HG03025 (cell line): ENCODE measurements at regions not wholly inside any gene's neighbourhood (a gene's known extent, or its start where the extent isn't known, plus 50 kb on each side); places are given as distances from the start of the nearest gene placed in this dataset.
"Not testable (repeated sequence)": the region's sequence is repeated elsewhere in the genome, so short reads cannot be mapped to it uniquely, and the experiment has no call there.

Experiments
- ATAC-seq: cut with Tn5 transposase; IDR thresholded peaks from one replicate; pipeline ENCODE4 v1.9.1; 2021; ENCODE audit warnings: mild to moderate bottlenecking, moderate library complexity; ENCODE audit not compliant: unreplicated experiment, low FRiP score

GRCh38 chr5:37929791-37930190 lies 90.0 kb upstream of the GDNF start:
- no peak for ATAC-seq

GRCh38 chr5:37927753-37928152 lies 87.9 kb upstream of the GDNF start:
- not testable (repeated sequence) for ATAC-seq

GRCh38 chr5:37926732-37927131 lies 86.9 kb upstream of the GDNF start:
- no peak for ATAC-seq

- no peak for ATAC-seq
Measured at GRCh38 chr5:37921452-37921851, 81.6 kb upstream of the GDNF start.

- ATAC-seq: no peak
Measured at GRCh38 chr5:37918424-37918823, 78.6 kb upstream of the GDNF start.

- no peak for ATAC-seq
Measured at GRCh38 chr5:37916525-37916924, 76.7 kb upstream of the GDNF start.

- peak; percentile 90 for ATAC-seq
Measured at GRCh38 chr5:37915097-37915736, 75.4 kb upstream of the GDNF start.

- ATAC-seq: peak; percentile 75
Measured at GRCh38 chr5:37909610-37910266, 69.9 kb upstream of the GDNF start.

GRCh38 chr5:37906416-37906815 lies 66.6 kb upstream of the GDNF start:
- no peak for ATAC-seq

GRCh38 chr5:37905230-37905629 lies 65.4 kb upstream of the GDNF start:
- no peak for ATAC-seq

- no peak for ATAC-seq
Measured at GRCh38 chr5:37902323-37902722, 62.5 kb upstream of the GDNF start.

- no peak for ATAC-seq
Measured at GRCh38 chr5:37900692-37901091, 60.9 kb upstream of the GDNF start.

GRCh38 chr5:37899037-37899436 lies 59.2 kb upstream of the GDNF start:
- ATAC-seq: no peak

GRCh38 chr5:37896159-37896558 lies 56.3 kb upstream of the GDNF start:
- ATAC-seq: no peak

- no peak for ATAC-seq
Measured at GRCh38 chr5:37893434-37894134, 53.7 kb upstream of the GDNF start.

- ATAC-seq: no peak
Measured at GRCh38 chr5:37892586-37892985, 52.7 kb upstream of the GDNF start.

GRCh38 chr5:37891832-37892231 lies 52.0 kb upstream of the GDNF start:
- no peak for ATAC-seq

- no peak for ATAC-seq
Measured at GRCh38 chr5:37889612-37890317, 49.9 kb upstream of the GDNF start.
